Prostate gland (tissue), 2 donors: ENCODE measurements at regions not wholly inside any gene's neighbourhood (a gene's known extent, or its start where the extent isn't known, plus 50 kb on each side); places are given as distances from the start of the nearest gene placed in this dataset.

Experiments used
- CTCF ChIP-seq, 4 experiments: fragments of 200-600 bp in 2 of 4; fragments of 450-650 bp in 2 of 4; sonication (generic) in 2 of 4; IDR thresholded peaks; 1 replicate in 3 of 4; 2 replicates in 1 of 4; pipeline ENCODE4 v1.5.1; 2016 to 2019; ENCODE audit warnings: antibody characterized with exemption in 4 of 4, mild to moderate bottlenecking in 2 of 4, moderate library complexity in 2 of 4
- POLR2A ChIP-seq: fragments of 450-650 bp; IDR thresholded peaks from one replicate; pipeline ENCODE4 v1.6.1; 2016; ENCODE audit warnings: antibody characterized with exemption, mild to moderate bottlenecking
- POLR2AphosphoS5 ChIP-seq: sonication (generic); formaldehyde crosslinking; IDR thresholded peaks from one replicate; pipeline ENCODE4 v1.6.1; 2017; ENCODE audit warnings: antibody characterized with exemption

DNA sequence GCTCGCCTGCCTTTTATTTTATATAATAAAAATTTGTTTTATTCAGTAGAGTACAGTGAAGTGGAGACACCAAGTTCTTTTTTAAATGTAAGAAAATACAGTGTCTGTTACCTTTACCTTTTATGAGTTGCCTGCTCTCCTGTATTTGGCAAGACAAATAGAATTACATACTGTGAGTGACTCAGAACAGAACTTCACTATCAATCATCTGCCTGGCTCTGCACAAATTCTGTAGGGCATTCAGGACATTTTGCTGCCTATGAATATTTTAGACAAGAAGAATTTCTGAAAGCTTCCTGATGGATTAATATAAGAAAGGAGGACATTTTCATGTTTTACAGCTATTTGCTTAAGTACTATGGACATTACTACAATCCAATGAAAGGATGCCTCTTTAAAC, 135.4 kb upstream of the PHF14 start:
- TF ChIP-seq CTCF (IDR thresholded peaks at IDR 0.05) = no peak
- TF ChIP-seq POLR2AphosphoS5 = no peak
- no peak for TF ChIP-seq POLR2A
